22Rv1 (cell line): ENCODE measurements at regions not wholly inside any gene's neighbourhood (a gene's known extent, or its start where the extent isn't known, plus 50 kb on each side); places are given as distances from the start of the nearest gene placed in this dataset.

Source experiments
- H3K27ac ChIP-seq: fragments of 450-650 bp; 2 replicates; pipeline ENCODE4 v1.5.1; 2017
- CTCF ChIP-seq: fragments of 450-650 bp; IDR thresholded peaks from 2 replicates; pipeline ENCODE4 v1.5.1; 2017; ENCODE audit warnings: mild to moderate bottlenecking
- ZFX ChIP-seq: fragments of 450-650 bp; IDR thresholded peaks from 2 replicates; pipeline ENCODE4 v1.6.1; 2017; ENCODE audit warnings: antibody characterized with exemption, borderline replicate concordance

- TF ChIP-seq ZFX (no peak), CTCF (no peak)
- H3K27ac ChIP-seq, result no peak overlapping the region
Measured at GRCh38 chr13:61151062-61151461, 264.6 kb downstream of the PCDH20 start.

GRCh38 chr13:61149331-61149730 is 266.3 kb downstream of the PCDH20 start:
- no peak for TF ChIP-seq ZFX
- no peak for TF ChIP-seq CTCF
- no peak overlapping the region for H3K27ac ChIP-seq

- H3K27ac ChIP-seq, result no peak overlapping the region
- no peak for TF ChIP-seq ZFX
Measured at GRCh38 chr13:61148691-61149315, 266.8 kb downstream of the PCDH20 start.

GRCh38 chr13:61148211-61148610 is 267.4 kb downstream of the PCDH20 start:
- TF ChIP-seq ZFX (no peak), CTCF (no peak)

GRCh38 chr13:61146571-61146970 is 269.1 kb downstream of the PCDH20 start:
- no peak for TF ChIP-seq CTCF
- TF ChIP-seq ZFX, result no peak
- H3K27ac ChIP-seq, result no peak overlapping the region

More at GRCh38 chr13:61148211-61148610, 267.4 kb downstream of the PCDH20 start:
- H3K27ac ChIP-seq, result no peak overlapping the region

- no peak for TF ChIP-seq ZFX
- no peak for TF ChIP-seq CTCF
- H3K27ac ChIP-seq, result no peak overlapping the region
Measured at GRCh38 chr13:61146158-61146557, 269.5 kb downstream of the PCDH20 start.

- H3K27ac ChIP-seq, result no peak overlapping the region
- no peak for TF ChIP-seq ZFX
- TF ChIP-seq CTCF, result no peak
Measured at GRCh38 chr13:61144834-61145593, 270.6 kb downstream of the PCDH20 start.
